Neuronal stem cell (in vitro differentiated cells): ENCODE measurements at regions not wholly inside any gene's neighbourhood (a gene's known extent, or its start where the extent isn't known, plus 50 kb on each side); places are given as distances from the start of the nearest gene placed in this dataset.

ENCODE experiments used
- DNase-seq: peaks from one replicate; pipeline ENCODE4 v3.0.0-alpha.2; 2013; ENCODE audit warnings: low spot score
- H2AFZ ChIP-seq: one replicate; pipeline ENCODE4 v1.6.1; 2013; ENCODE audit warnings: mild to moderate bottlenecking, low read length, inconsistent platforms
- H2AK5ac ChIP-seq: 2 replicates; pipeline ENCODE4 v1.6.1; 2013; ENCODE audit warnings: low read depth, mild to moderate bottlenecking, inconsistent platforms, low read length, moderate library complexity, mixed read lengths
- H2BK120ac ChIP-seq: 2 replicates; pipeline ENCODE4 v1.6.1; 2013; ENCODE audit warnings: low read depth, mild to moderate bottlenecking, inconsistent platforms, low read length, moderate library complexity, mixed read lengths
- H2BK12ac ChIP-seq: one replicate; pipeline ENCODE4 v1.6.1; 2013; ENCODE audit warnings: low read length, inconsistent platforms
- H2BK15ac ChIP-seq: 2 replicates; pipeline ENCODE4 v1.6.1; 2013; ENCODE audit warnings: mild to moderate bottlenecking, low read length, inconsistent platforms, mixed read lengths
- H2BK5ac ChIP-seq: one replicate; pipeline ENCODE4 v1.6.1; 2013; ENCODE audit warnings: inconsistent platforms, mild to moderate bottlenecking, low read length, moderate library complexity
- H3K14ac ChIP-seq: one replicate; pipeline ENCODE4 v1.6.1; 2013; ENCODE audit warnings: low read length, inconsistent platforms
- H3K18ac ChIP-seq: 2 replicates; pipeline ENCODE4 v1.6.1; 2013; ENCODE audit warnings: low read length, inconsistent platforms
- H3K23ac ChIP-seq: 2 replicates; pipeline ENCODE4 v1.6.1; 2013; ENCODE audit warnings: low read depth, mild to moderate bottlenecking, mixed read lengths, low read length, inconsistent platforms; ENCODE audit not compliant: poor library complexity
- H3K27ac ChIP-seq: replicated peaks from 3 replicates; pipeline ENCODE4 v1.5.1; 2013; ENCODE audit warnings: low read length, inconsistent platforms
- H3K27me3 ChIP-seq, 3 experiments: 2 replicates each; pipeline ENCODE4 v1.6.1; 2013; ENCODE audit warnings: low read length in 3 of 3, mild to moderate bottlenecking in 2 of 3, inconsistent platforms in 1 of 3, low read depth in 1 of 3, mixed read lengths in 1 of 3, moderate library complexity in 1 of 3; ENCODE audit not compliant: control insufficient read depth in 3 of 3, insufficient read depth in 3 of 3
- H3K36me3 ChIP-seq, 2 donors: replicated peaks in 1 of 2; 2 replicates each; pipeline ENCODE4 v1.6.1; 2013; ENCODE audit warnings: low read length in 2 of 2; ENCODE audit not compliant: control insufficient read depth in 2 of 2, insufficient read depth in 2 of 2
- H3K4ac ChIP-seq: 2 replicates; pipeline ENCODE4 v1.6.1; 2013; ENCODE audit warnings: inconsistent platforms, mild to moderate bottlenecking, low read length, moderate library complexity
- H3K4me1 ChIP-seq, 2 donors: 1 replicate in 1 of 2; 2 replicates in 1 of 2; pipeline ENCODE4 v1.6.1; 2013; ENCODE audit warnings: low read length in 2 of 2, low read depth in 1 of 2; ENCODE audit not compliant: control insufficient read depth in 2 of 2, insufficient read depth in 1 of 2
- H3K4me2 ChIP-seq: one replicate; pipeline ENCODE4 v1.6.1; 2013; ENCODE audit warnings: mild to moderate bottlenecking, low read length, inconsistent platforms; ENCODE audit not compliant: insufficient read depth, poor library complexity, severe bottlenecking
- H3K4me3 ChIP-seq, 2 donors: 2 replicates each; pipeline ENCODE4 v1.5.1; 2013; ENCODE audit warnings: low read length in 2 of 2, mild to moderate bottlenecking in 2 of 2, inconsistent platforms in 1 of 2, moderate library complexity in 1 of 2
- H3K79me1 ChIP-seq: one replicate; pipeline ENCODE4 v1.6.1; 2013; ENCODE audit warnings: low read depth, mild to moderate bottlenecking, inconsistent platforms, low read length, moderate library complexity
- H3K9ac ChIP-seq: one replicate; pipeline ENCODE4 v1.6.1; 2013; ENCODE audit warnings: mild to moderate bottlenecking, low read depth, low read length, inconsistent platforms; ENCODE audit not compliant: poor library complexity
- H3K9me3 ChIP-seq, 2 donors: replicated peaks in 1 of 2; 2 replicates each; pipeline versions ENCODE3 to v1.6.1; 2013; ENCODE audit warnings: low read length in 2 of 2, mild to moderate bottlenecking in 2 of 2, inconsistent platforms in 1 of 2, low read depth in 1 of 2, mixed read lengths in 1 of 2, moderate library complexity in 1 of 2; ENCODE audit not compliant: control insufficient read depth in 2 of 2, insufficient read depth in 1 of 2
- H4K8ac ChIP-seq: one replicate; pipeline ENCODE4 v1.6.1; 2013; ENCODE audit warnings: low read depth, mild to moderate bottlenecking, inconsistent platforms, low read length, moderate library complexity
- H4K91ac ChIP-seq: one replicate; pipeline ENCODE4 v1.6.1; 2013; ENCODE audit warnings: low read length, low read depth, mild to moderate bottlenecking, inconsistent platforms; ENCODE audit not compliant: poor library complexity
- WGBS, 2 donors: extraction: QIAGEN DNeasy Blood & Tissue Kit; methylation state at CpG; one replicate each; pipeline ENCODE4 v1.1.7; 2013; ENCODE audit warnings: missing lambda C conversion rate in 2 of 2, mixed read lengths in 1 of 2; ENCODE audit not compliant: insufficient read length in 2 of 2, insufficient replicate concordance in 1 of 2; ENCODE audit errors: extremely low coverage in 2 of 2; 5-methylcytosine and 5-hydroxymethylcytosine counted together

- H2BK120ac ChIP-seq: no peak overlapping the region
- no peak overlapping the region for H3K4me3 ChIP-seq
- no peak overlapping the region for H2AFZ ChIP-seq
- H3K14ac ChIP-seq: no peak overlapping the region
- no peaks in the 10 kb centered on the region for H3K79me1 ChIP-seq
- H2AK5ac ChIP-seq: no peak overlapping the region
- H2BK15ac ChIP-seq: no peak overlapping the region
- H3K4me2 ChIP-seq: no peak overlapping the region
- H3K4ac ChIP-seq: no peak overlapping the region
- no peak overlapping the region for H2BK12ac ChIP-seq
- H3K4me1 ChIP-seq: peaks cover 0 to 3% of the 10 kb centered on the region in 2 donors
- H3K36me3 ChIP-seq: no peaks in the 10 kb centered on the region
- no peak overlapping the region for H3K23ac ChIP-seq
- H4K8ac ChIP-seq: no peak overlapping the region
- no peaks in the 10 kb centered on the region for H3K27me3 ChIP-seq
- no peak overlapping the region for H3K18ac ChIP-seq
- no CpG with 5 or more reads among the region's 3 CpGs for WGBS, 2 donors
- H3K9me3 ChIP-seq: no peaks in the 10 kb centered on the region
- DNase-seq: no peak
- H2BK5ac ChIP-seq: no peak overlapping the region
- no peak overlapping the region for H4K91ac ChIP-seq
- no peak overlapping the region for H3K27ac ChIP-seq
- H3K9ac ChIP-seq: no peak overlapping the region
These were observed 1150.1 kb upstream of the PRR20A start for GRCh38 chr13:55990631-55991030.

DNA sequence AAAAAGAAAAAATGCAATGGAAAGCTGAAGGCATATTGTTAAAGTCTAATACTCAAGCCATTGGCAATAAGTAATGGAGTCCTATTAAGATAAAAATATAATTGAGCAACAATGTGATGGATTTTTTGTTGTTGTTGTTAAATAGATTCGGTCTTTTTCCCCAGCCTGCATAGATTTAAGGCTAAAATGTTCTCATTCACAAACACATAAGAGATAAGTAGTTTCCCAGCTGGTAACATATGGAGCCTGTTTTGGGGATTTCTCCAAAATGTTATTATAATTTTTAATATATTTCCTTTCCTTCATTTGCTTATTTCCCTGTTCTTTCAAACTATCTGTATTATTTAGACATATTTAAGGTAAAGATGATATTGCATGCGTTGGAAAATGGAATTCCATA, 1149.1 kb upstream of the PRR20A start:
- Histone ChIP-seq H3K27me3 (no peaks in the 10 kb centered on the region), H3K27ac (no peak overlapping the region), H3K9me3 (no peaks in the 10 kb centered on the region), H4K8ac (no peak overlapping the region), H3K4me3 (no peak overlapping the region), H3K18ac (no peak overlapping the region), H4K91ac (no peak overlapping the region), H2AFZ (no peak overlapping the region), H2BK15ac (no peak overlapping the region), H3K9ac (no peak overlapping the region), H2BK120ac (no peak overlapping the region), H3K4me1 (peaks cover 0 to 3% of the 10 kb centered on the region in 2 donors), H2BK5ac (no peak overlapping the region), H3K14ac (no peak overlapping the region), H2BK12ac (no peak overlapping the region), H3K23ac (no peak overlapping the region), H2AK5ac (no peak overlapping the region), H3K4ac (no peak overlapping the region), H3K4me2 (no peak overlapping the region), H3K79me1 (no peaks in the 10 kb centered on the region), H3K36me3 (no peaks in the 10 kb centered on the region)
- no peak for DNase-seq
- WGBS, 2 donors: no CpG with 5 or more reads among the region's 2 CpGs

DNA sequence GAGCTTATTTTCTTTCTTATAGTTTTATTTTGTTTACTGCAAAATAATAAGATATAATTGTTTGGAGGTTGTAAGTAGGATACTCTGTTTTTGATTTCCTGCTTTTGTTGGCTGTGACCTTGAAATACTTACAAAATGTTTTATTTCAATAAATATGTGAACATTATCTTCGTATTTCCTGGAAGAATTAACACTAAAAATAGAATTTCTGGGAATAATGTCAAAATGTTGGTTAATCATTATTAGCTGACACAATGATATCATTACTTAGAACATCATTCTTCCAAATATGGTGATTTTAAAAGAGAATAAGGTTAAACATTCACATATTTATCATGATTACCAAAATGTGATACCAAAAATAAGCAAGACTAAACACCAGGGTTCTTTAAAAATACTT, 1148.6 kb upstream of the PRR20A start:
- H3K27ac ChIP-seq: no peak overlapping the region
- no peak overlapping the region for H3K18ac ChIP-seq
- no peak overlapping the region for H2AK5ac ChIP-seq
- WGBS, 2 donors: no CpG with 5 or more reads among the region's 1 CpG
- H3K23ac ChIP-seq: no peak overlapping the region
- no peaks in the 10 kb centered on the region for H3K27me3 ChIP-seq
- no peak overlapping the region for H3K4me3 ChIP-seq
- H3K79me1 ChIP-seq: no peaks in the 10 kb centered on the region
- no peak overlapping the region for H2BK120ac ChIP-seq
- no peak overlapping the region for H3K14ac ChIP-seq
- no peak overlapping the region for H3K4me2 ChIP-seq
- no peak overlapping the region for H4K8ac ChIP-seq
- H3K9ac ChIP-seq: no peak overlapping the region
- no peak overlapping the region for H2BK5ac ChIP-seq
- H3K9me3 ChIP-seq: no peaks in the 10 kb centered on the region
- H2AFZ ChIP-seq: no peak overlapping the region
- DNase-seq: no peak
- H3K4me1 ChIP-seq: peaks cover 0 to 3% of the 10 kb centered on the region in 2 donors
- no peak overlapping the region for H3K4ac ChIP-seq
- no peak overlapping the region for H2BK15ac ChIP-seq
- H3K36me3 ChIP-seq: no peaks in the 10 kb centered on the region
- H2BK12ac ChIP-seq: no peak overlapping the region
- H4K91ac ChIP-seq: no peak overlapping the region

DNA sequence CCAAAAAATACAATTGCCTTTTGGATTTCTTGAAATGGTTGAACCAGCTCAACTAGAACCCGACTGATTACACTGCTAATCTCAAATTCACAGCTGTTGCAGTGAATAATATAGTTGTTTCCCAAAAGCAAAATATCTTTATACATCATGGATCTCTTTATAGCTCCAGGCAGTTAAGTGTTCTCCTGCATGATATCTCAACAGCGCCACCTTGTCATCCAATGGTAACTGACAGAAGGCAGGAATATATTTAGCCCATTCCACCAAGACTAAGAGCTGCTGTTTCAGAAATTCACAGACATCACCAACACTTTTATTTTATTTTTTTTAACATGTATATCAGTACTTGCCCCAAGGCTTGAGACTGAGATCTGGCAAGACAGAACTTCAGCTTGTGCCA, 1141.0 kb upstream of the PRR20A start:
- H3K18ac ChIP-seq: no peak overlapping the region
- H3K27ac ChIP-seq: no peak overlapping the region
- no peak overlapping the region for H2AFZ ChIP-seq
- no peaks in the 10 kb centered on the region for H3K36me3 ChIP-seq
- no peak overlapping the region for H2BK12ac ChIP-seq
- no peaks in the 10 kb centered on the region for H3K79me1 ChIP-seq
- no peak overlapping the region for H4K8ac ChIP-seq
- no peak overlapping the region for H3K23ac ChIP-seq
- H3K4me1 ChIP-seq: no peaks in the 10 kb centered on the region
- no peak overlapping the region for H3K14ac ChIP-seq
- no peak overlapping the region for H2AK5ac ChIP-seq
- no CpG with 5 or more reads among the region's 2 CpGs for WGBS, 2 donors
- no peak for DNase-seq
- no peak overlapping the region for H2BK5ac ChIP-seq
- no peak overlapping the region for H3K4me2 ChIP-seq
- H3K9me3 ChIP-seq: no peaks in the 10 kb centered on the region
- no peak overlapping the region for H3K4me3 ChIP-seq
- H2BK120ac ChIP-seq: no peak overlapping the region
- no peak overlapping the region for H3K4ac ChIP-seq
- H2BK15ac ChIP-seq: no peak overlapping the region
- no peak overlapping the region for H3K9ac ChIP-seq
- no peaks in the 10 kb centered on the region for H3K27me3 ChIP-seq
- H4K91ac ChIP-seq: no peak overlapping the region
